Embryonic facial prominence (tissue), 1 donor: ENCODE measurements at regions not wholly inside any gene's neighbourhood (a gene's known extent, or its start where the extent isn't known, plus 50 kb on each side); places are given as distances from the start of the nearest gene placed in this dataset.
A peak's percentile ranks its signal among the peaks of the same experiment; 100 is the strongest.

ENCODE experiments used
- DNase-seq: peaks from one replicate; pipeline ENCODE4 v3.0.0-alpha.2; 2016; ENCODE audit errors: extremely low spot score

GRCh38 chr5:74124826-74125225, 498.8 kb downstream of the ARHGEF28 start:
- no peak for DNase-seq

GRCh38 chr5:74123929-74124328, 497.9 kb downstream of the ARHGEF28 start:
- DNase-seq: no peak

- DNase-seq: no peak
Observed at GRCh38 chr5:74122979-74123590, 497.1 kb downstream of the ARHGEF28 start.

GRCh38 chr5:74122175-74122574, 496.2 kb downstream of the ARHGEF28 start:
- no peak for DNase-seq

- DNase-seq: no peak
Observed at GRCh38 chr5:74120585-74120984, 494.6 kb downstream of the ARHGEF28 start.

GRCh38 chr5:74118071-74118470, 492.1 kb downstream of the ARHGEF28 start:
- no peak for DNase-seq

GRCh38 chr5:74116984-74117383, 491.0 kb downstream of the ARHGEF28 start:
- no peak for DNase-seq

- DNase-seq: no peak
Observed at GRCh38 chr5:74116266-74116665, 490.3 kb downstream of the ARHGEF28 start.

GRCh38 chr5:74113927-74114326, 487.9 kb downstream of the ARHGEF28 start:
- peak; percentile 37 for DNase-seq

- DNase-seq: no peak
Observed at GRCh38 chr5:74113196-74113540, 487.2 kb downstream of the ARHGEF28 start.

GRCh38 chr5:74112372-74113195, 486.6 kb downstream of the ARHGEF28 start:
- no peak for DNase-seq

- no peak for DNase-seq
Observed at GRCh38 chr5:74111764-74112163, 485.8 kb downstream of the ARHGEF28 start.

- no peak for DNase-seq
Observed at GRCh38 chr5:74109344-74109743, 483.3 kb downstream of the ARHGEF28 start.

GRCh38 chr5:74107899-74108298, 481.9 kb downstream of the ARHGEF28 start:
- DNase-seq: no peak

GRCh38 chr5:74105126-74105780, 479.3 kb downstream of the ARHGEF28 start:
- DNase-seq: no peak

GRCh38 chr5:74103131-74104023, 477.4 kb downstream of the ARHGEF28 start:
- DNase-seq: no peak

GRCh38 chr5:74100268-74100665, 474.3 kb downstream of the ARHGEF28 start:
- DNase-seq: no peak

GRCh38 chr5:74099538-74100267, 473.7 kb downstream of the ARHGEF28 start:
- no peak for DNase-seq

- no peak for DNase-seq
Observed at GRCh38 chr5:74098941-74099340, 472.9 kb downstream of the ARHGEF28 start.

GRCh38 chr5:74098456-74098855, 472.5 kb downstream of the ARHGEF28 start:
- no peak for DNase-seq

GRCh38 chr5:74096325-74096724, 470.3 kb downstream of the ARHGEF28 start:
- no peak for DNase-seq
